Right forelimb (tissue), 1 donor: ENCODE measurements at regions not wholly inside any gene's neighbourhood (a gene's known extent, or its start where the extent isn't known, plus 50 kb on each side); places are given as distances from the start of the nearest gene placed in this dataset.
"Not testable (repeated sequence)": the region's sequence is repeated elsewhere in the genome, so short reads cannot be mapped to it uniquely, and the experiment has no call there.

Source experiments
- DNase-seq: peaks from one replicate; pipeline ENCODE4 v3.0.0-alpha.2; 2018

DNA sequence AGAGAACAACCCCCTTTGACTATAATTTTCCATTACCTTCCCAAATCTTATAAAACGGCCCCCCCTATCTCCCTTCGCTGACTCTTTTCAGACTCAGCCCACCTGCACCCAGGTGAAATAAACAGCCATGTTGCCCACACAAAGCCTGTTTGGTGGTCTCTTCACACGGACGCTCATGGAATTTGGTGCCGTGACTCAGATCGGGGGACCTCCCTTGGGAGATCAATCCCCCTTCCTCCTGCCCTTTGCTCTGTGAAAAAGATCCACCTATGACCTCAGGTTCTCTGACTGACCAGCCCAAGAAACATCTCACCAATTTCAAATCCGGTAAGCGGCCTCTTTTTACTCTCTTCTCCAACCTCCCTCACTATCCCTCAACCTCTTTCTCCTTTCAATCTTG, 146.8 kb upstream of the TRIB2 start:
- not testable (repeated sequence) for DNase-seq

DNA sequence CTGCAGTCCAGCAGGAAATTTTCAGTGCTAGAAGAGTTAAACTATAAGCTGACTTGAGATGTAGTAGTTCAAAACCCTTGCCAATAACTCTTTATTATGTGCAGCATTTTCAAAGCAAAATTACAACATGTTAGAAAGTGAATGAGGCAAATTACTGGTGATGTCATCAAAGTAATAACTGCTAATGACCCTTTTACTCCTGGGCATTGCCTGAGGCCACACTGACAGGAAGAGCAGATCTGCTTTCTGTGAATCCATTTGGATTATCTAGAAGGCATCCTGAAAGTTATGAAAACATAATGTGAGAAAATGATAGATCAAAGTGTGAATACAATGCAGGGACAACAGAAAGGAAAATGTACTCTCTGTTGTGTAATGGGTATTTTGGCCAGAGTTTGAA, 139.6 kb upstream of the TRIB2 start:
- no peak for DNase-seq

DNA sequence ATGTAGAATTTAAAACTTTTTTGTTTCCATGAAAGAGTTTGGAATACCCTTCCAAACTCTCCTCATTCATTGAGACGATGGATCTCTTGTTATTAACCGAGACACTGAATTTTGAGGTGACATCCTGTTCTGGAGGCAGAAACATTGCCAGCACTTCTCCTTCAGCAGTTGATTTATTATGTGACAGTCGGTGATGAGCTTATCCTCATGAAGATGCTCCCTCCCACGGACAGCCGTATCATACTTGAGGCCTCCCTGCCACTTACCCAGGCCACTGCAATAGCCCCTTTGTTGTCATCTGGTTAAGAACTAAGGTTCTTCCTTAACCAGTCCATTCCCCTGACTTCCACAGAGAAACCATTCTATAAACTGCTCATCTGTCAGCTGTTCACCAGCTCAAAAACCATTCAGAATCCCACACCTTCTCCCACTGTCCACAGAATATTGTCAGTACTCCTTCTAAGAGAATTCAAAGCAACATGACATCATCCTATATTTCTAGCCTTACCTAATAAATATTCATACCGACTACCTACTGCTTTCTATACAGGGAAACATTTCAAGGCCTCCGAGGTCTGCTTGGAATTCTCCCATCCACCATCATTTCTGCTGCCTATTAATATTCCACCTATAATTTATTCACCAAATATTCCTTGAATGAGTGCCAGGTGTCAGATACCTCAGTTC, 139.0 kb upstream of the TRIB2 start:
- no peak for DNase-seq

DNA sequence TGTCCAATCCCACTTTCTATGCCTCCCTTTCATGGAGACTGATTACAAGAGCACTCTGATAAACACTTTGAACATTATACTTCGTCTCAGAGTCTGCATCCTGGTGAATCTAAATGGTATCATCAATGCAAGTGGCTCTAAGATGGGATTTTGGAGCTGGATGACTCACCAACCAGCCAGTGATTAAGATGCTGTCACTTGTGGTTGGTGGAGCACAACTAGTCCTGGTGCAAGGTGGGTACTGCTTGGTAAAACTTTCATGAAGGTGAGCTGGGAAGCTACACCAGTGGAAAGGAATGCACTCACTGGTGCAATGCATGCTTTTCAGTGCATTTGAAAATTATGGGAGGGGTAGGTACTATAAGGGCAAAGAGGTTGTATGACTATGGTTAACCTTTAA, 137.7 kb upstream of the TRIB2 start:
- DNase-seq, result no peak

DNA sequence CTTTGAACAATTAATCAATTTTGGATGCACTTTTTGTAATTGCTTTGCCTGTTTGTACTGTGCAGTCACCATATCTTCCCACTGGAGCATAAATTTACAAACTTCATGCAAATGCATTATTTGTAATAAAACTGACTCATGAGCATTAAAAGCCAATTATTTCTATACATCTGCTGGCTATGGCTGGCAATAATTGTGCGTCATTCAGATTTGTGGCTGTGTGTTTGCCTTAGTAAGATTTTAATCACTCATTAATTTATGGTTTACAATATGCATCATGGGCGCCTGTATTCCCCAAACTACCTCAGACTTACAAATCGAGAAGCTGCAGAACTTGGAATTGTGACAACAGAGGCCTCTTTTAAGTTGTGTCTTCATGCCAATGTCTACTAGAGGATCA, 132.4 kb upstream of the TRIB2 start:
- DNase-seq, result no peak

DNA sequence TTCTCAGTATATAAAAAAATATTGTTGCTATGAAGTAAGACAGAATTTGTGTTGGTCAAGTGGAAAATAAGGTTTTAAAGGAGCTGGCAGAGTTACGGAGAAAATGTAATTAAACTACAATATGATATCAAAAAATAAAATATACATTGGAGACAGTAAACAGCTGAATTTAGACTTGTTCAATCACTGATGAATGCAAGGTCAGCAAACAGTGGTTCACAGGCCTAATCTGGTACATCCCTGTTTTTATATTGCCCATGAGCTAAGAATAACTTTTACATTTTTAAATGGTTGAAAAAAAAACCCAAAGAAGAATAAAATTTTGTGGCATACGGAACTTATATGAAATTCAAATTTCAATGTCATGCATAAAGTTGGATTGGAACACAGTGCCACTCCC, 131.0 kb upstream of the TRIB2 start:
- DNase-seq, result no peak

DNA sequence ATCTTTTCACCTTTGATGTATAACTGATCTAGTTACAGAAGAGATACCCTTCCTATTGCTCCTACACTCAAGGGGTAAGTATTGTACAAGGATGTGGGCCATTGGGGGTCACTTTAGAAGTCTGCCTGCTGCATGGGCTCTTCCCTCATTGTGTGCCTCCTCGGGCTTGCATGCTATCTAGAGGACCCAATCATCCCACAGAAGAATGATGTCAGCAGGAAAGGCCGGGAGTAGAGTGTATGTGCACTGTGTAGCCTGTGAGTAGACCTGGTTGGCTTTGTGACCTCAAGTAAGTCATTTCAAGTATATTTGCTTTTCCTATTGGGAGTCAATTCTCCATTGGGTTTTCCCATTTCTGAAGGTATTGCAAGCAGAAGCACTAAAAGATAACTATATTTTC, 129.5 kb upstream of the TRIB2 start:
- DNase-seq, result no peak

DNA sequence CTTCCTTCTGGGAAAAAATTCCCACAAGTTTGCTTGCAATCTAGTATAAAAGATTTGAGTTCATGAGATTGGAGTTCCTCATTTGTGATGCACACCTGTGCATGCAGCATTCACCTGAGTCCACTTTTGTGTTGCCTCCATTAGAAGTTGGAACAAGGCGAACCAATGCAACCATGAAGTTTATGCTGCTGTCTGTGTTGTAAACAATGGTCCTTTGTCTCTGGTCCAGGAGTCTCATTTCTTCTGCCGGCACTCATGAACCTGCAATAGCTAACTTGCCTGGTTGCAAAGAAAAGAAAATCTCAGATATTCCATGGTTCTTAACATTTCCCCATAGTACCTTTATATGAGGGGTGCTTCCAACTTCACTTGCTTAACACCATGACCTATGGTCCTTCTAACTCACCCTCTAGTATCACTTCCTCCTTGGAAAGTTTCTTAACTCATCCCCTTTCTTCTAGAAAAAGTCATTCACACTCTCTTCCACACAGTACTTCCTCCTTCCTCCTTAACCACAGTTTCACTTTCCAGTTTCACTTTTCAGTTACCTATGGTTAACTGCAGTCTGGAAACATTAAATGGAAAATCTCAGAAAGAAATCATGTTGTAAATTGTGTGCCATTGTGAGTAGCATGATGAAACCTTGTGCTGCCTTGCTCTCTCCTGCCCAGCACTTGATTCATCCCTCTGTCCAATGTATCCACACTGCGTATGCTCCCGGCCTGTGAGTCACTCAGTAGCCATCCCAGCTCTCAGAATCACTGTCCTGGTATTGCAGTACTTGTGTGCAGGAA, 128.8 kb upstream of the TRIB2 start:
- DNase-seq, result no peak

DNA sequence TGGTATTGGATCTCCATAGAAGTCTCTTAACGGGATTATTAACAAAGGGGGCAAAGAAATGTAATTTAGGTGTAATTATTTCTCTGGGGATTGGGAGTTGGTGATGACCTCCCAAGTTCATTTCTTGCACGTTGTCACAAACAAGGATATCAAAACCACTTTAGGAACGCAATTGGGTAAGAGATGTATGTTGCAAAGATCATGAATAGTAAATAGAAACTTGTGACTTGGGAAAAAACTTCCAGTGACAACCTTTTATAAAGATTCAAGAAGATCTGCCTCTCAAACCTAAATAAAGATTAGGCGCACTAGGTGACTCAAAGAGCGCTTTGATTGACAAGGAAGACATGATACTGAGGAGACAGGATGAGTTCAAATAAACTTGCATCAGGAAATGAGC, 127.8 kb upstream of the TRIB2 start:
- DNase-seq, result no peak

DNA sequence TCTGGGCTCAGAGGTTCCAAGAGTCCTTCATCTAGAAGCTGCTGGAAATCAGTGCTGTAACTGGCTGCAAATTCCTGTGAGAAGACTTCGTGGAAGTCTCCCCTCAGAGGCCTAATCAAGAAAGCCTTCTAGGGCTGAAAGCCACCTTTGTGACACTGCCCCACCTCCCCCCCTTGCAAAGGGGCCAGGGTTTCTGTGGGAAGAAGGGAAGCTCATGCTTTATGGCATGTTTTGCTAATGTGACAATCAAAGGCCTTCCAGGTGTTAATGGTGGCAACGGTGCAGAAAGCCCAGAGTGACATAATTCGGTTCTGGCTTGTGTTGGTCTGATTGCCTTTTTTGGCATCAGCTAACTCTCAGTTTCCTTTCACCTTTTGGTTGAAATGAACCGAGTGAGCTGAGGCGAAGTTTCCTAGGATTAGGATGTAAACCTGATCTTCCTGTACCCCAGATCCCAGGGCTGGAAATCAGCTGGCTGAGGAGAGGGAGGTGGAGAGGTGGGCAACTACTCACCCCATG, 126.9 kb upstream of the TRIB2 start:
- no peak for DNase-seq

DNA sequence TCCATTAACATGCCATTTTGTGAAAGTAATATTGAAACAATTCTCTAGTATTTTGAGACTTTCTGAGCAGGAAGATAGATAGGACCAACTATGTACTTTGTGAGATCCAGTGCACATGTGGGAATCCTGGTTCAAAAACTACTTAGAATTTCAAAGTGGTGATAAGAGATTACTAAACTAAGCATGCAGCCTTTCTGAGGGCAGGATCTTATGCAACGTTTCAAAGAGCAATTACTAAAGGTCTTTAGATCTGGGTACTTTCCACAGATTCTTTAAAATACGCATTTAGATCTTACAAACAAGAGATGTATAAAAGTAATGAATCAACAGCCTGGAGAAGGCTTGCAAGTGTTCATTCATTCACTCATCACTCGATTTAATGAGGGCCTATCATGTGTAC, 124.4 kb upstream of the TRIB2 start:
- DNase-seq, result no peak

DNA sequence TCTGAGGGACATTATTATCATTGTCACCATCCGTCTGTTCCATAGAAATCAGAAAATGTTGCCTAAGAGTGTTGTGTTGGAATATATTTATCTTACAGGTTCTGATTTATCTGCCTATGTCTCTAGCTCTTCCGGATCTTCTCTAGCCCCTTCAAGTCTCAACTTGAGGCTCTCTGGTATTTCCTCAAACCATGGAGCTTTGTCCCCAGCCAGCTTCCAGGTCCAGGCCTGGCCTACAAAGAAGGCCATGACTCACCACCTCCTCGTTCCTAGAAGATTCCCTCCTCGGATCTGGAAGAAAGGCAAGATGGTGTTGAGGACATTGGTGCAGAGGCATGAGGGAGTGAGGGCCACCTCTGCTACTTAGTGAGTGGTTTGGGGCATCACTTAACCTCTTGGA, 122.1 kb upstream of the TRIB2 start:
- DNase-seq, result no peak

DNA sequence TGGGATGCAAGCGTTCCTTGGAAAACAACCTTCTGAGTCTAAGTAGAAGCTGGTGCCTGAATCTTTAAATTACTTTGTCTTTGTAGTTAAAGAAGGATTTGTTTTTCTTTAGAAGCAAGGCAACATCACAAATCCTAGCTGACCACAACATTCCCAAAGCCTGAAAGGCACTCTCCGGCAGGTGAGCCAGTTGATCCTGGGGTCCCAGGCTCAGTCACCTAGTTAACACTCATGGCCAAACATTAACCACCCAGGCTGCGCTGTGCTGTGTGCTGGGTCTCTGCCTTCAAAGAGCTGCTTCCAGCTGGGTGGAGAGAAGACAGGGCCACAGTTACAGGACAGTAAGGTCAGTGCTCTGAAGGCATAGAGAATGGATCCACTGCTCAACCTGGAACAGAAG, 120.0 kb upstream of the TRIB2 start:
- no peak for DNase-seq

DNA sequence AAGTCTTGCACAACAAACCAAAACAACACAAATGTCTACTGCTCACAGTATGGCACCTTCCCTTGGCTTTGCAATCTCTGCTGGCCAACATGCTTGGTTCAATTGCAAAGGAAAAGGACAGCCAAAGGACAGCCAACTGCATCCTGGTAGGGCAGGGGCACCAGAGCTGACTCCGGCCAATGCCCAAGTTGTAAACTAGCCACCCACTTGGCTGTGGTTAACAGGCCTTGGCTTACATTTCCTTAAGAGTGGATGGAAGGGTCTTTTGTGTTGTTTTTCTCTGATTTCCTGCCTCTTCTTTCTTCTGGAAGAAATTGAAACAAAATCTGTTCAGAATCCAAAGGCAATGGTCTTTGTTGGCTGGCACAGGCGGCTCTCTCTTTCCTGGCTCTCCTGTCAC, 119.1 kb upstream of the TRIB2 start:
- no peak for DNase-seq

DNA sequence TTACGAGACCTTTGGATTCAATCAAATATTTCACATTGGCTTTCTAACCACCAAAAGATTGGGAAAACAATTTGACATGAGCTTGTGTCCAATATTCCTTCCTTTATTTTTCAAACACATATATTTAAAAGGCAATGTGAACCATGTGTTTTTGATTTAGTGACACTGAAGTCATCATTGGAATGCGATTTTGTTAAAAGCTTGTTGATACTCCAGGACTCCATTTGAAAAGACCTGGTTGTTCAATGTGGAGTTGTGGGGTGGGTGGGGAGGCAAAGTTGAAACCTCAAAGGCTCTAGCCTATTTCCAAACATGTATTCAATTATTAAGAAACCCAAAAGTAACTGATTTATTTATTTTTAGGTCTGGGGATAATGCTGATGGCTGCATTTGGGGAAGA, 114.1 kb upstream of the TRIB2 start:
- no peak for DNase-seq

DNA sequence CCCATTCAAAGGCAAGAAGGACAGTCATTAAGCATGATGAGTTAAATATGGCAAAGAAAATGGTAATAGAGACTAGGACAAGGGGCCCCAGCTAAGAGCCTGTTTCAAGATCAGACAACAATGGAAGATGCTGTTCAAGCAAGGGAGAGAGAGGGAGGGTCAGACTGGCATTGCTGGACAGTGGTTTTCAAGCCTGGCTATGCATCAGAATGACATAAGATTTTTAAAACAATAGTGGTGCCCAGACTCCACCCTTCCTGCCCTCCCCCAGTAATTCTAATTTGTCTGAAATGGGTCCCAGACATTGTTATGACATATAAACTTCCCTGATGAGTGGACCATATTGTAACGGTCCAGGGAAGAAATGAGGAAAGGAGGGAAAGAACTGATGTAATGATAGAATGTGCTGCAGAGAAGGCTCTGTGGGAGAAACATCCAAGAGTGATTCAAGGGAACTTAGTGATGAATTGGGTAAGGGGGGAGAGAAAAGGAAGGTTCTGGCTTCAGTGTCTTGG, 112.9 kb upstream of the TRIB2 start:
- DNase-seq, result no peak

DNA sequence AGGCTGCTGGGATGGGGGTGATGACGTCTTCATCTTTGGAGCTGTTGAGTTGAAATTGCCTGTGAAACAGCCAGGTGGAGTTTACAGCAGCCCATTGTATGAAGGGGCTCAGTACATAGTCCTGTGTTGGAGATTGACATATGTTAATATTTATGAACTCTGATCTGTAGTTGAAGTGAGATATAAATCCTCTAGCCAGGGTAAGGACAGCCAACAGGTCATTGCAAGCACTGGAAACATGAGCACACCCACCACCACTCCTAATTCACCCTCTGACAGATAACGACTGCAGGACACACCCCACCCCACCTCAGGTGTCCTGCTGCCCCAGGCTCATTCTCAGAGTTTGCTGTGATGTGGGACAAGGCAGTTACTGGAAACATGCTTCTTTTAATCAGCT, 112.4 kb upstream of the TRIB2 start:
- no peak for DNase-seq

DNA sequence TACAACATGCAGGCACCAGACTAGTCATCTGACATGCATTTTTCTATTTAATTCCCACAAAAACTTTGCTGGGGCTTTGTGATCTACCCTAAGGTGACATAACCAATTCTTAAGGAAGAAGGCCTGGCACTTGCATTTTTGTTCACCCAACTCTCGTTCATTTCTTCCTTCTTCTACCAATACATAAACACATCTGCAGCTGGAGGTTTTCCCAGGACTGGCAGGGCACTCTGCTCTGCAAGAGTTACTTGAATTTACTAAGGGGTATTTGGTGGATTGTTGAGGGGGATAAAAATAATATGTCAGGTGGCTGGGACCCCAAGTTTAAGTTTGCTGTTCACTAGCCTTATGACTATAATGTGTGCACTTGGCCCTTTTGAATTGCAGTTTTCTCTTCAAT, 111.4 kb upstream of the TRIB2 start:
- no peak for DNase-seq

DNA sequence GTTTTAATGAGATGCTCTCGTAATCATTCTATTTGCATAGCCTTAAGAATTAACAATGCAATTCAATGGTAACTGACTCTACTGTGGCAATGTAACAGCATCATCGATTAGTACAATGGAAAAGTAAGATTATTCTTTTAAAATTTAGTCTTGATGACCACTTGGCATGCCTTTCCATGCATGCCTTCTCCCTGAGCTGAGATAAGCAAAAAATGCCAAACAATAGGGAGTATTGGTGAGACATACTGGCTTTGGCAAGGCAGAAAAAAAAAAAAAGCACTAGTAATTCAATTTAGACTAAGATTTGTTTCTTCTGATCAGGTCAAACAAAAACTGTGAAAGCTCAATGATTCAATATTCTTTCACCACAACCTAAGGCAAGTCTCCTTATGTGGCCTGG, 110.8 kb upstream of the TRIB2 start:
- no peak for DNase-seq

DNA sequence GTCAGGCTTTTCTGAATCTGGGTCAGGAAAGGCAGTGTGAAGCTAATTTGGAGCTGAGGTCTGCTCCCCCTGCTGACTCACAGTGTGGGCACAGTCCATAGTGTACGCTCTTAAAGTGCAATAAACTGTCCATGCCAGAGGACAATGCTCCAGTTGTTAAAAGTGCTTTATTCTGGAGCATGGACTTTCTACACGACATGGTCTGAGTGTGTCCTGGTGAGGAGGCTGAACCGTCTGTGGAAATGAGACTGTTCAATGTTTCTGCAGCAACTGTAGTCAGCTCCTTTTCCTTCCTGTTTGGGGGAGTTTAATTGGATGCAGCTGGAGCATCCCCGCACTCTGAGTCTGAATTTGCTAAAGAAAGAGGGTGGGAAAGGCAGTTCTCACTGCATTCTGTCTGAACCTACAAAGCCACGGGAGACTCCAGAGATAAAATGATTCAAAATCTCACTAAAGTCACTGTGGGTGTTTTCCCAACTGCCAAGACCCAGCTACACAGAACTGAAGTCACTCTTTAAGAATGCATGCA, 110.2 kb upstream of the TRIB2 start:
- no peak for DNase-seq

DNA sequence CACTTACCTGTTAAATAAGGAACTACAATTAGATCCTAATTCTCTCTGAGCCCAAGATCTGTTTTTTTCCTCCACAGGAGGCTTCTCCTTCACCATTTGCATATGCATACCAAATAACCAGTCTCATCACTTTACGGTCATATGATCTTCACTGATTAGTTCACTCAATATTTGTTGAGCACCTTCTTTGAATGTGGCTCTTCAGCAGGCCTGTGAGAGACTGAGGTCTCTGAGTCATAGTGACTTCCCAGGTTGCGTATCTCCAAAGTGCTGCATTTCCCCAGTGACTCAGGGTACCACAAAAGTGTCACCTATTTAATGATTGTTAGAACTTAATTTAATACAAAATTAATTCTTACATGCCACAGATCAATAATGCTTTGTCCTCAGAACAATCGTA, 108.8 kb upstream of the TRIB2 start:
- no peak for DNase-seq

DNA sequence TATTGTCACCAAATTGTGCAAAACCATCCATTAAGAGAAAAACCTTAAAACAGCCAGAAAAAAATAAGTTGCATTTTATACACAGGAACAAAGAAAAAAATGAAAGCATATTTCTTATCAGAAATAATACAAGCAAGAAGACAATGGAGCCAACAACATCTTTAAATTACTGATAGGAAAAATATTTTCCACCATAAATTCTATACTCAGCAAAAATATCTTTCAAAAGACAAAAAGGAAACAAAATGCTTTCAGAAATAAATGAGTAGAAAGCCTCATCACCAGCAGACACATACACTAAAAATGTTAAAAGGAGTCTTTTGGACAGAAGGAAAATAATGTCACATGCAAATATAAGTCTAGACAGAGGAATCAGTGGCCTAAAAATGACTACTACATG, 106.4 kb upstream of the TRIB2 start:
- DNase-seq, result no peak

DNA sequence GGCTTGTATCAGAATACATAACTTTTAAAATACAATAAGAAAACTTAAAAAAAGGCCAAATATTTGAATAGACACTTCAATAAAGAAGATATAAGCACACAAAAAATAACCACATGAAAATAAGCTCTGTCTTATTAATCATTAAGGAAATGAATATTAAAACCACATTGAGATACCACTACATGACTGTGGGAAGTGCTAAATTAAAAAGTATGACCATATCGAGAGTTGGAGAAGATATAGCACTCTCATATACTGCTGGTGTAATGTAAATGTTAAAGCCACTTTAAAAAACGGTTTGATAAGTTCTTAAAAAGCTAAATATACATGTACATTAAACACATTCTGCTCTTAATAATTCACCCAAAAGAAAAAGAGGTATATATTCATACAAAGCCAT, 104.6 kb upstream of the TRIB2 start:
- DNase-seq, result no peak

DNA sequence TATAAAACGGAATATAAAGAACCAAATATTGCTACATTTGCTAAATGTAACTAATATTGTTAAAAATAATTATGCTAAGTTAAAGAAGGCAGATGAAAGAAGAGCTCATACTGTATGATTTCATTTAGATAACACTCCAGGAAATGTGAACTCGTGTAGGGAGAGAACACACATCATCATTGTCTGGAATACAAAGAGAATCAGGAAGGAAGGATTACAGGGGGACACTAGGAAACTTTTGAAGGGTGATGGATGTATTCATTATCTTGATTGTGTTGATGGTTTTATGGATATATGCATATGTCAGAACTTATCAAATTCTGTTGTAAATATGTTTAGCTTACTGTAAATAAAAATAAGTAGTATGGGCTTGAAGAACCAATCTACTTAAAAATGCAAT, 104.1 kb upstream of the TRIB2 start:
- no peak for DNase-seq
